GM12891 (cell line): ENCODE measurements at regions not wholly inside any gene's neighbourhood (a gene's known extent, or its start where the extent isn't known, plus 50 kb on each side); places are given as distances from the start of the nearest gene placed in this dataset.

Experiments
- PAX5 ChIP-seq: IDR thresholded peaks from 2 replicates; pipeline ENCODE4 v1.6.1; 2011; ENCODE audit warnings: low read length, moderate library complexity, mild to moderate bottlenecking; ENCODE audit not compliant: insufficient read depth, severe bottlenecking
- POLR2A ChIP-seq: IDR thresholded peaks from 2 replicates; pipeline ENCODE4 v1.6.1; 2011; ENCODE audit warnings: low read depth, low read length, control low read depth
- POLR2AphosphoS5 ChIP-seq: IDR thresholded peaks from 2 replicates; pipeline ENCODE4 v1.6.1; 2011; ENCODE audit warnings: low read depth, low read length, control low read depth
- POU2F2 ChIP-seq: IDR thresholded peaks from 2 replicates; pipeline ENCODE4 v1.6.1; 2011; ENCODE audit warnings: low read depth, mild to moderate bottlenecking, control low read depth, low read length, moderate library complexity
- SPI1 ChIP-seq: IDR thresholded peaks from 2 replicates; pipeline ENCODE4 v1.6.1; 2011; ENCODE audit warnings: low read depth, low read length, control low read depth
- TAF1 ChIP-seq: IDR thresholded peaks from 2 replicates; pipeline ENCODE4 v1.6.1; 2011; ENCODE audit warnings: low read depth, low read length, control low read depth

DNA sequence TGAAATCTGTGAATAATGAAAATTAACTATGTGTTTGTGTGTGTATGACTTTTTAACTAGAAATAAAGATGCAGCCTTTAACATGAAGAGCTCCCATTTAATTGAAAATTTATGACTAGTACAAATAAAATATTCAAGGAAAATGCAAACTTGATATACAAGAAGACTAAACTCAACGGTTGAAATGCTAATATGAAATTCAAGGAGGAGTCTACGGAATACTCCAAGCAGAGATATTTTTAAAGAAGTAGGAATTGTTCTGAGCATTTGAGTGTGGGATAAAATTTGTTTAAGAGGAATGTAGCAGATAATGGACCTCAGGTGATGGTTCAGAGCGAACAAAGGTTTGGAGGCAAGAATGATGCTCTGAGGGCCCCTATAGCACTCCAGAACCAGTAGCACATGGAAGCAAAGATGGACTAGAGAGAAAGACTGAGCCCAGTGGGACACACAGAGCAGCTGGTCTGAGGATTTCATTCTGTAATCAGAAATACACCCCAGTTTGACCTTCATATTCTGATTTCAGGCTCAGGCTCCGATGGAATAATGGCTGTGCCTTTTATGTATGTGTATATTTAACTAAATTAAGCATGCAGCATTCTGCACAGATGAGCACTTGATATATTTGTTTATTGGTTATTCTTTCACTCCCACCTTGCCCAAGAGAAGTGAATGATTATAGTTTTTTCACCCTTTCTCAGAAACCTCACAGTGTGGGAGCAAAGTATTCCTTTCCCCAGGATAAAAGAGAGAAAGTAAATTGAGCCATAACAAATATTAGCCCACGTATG, 227.1 kb downstream of the ZPLD1 start:
- TF ChIP-seq POLR2AphosphoS5 (no peak), POLR2A (no peak), SPI1 (no peak), PAX5 (no peak), TAF1 (no peak), POU2F2 (no peak)
